Skeletal muscle cell (primary cell): ENCODE measurements at regions not wholly inside any gene's neighbourhood (a gene's known extent, or its start where the extent isn't known, plus 50 kb on each side); places are given as distances from the start of the nearest gene placed in this dataset.

Experiments used
- DNase-seq: peaks from one replicate; pipeline ENCODE4 v3.0.0-alpha.2; 2010; ENCODE audit warnings: low read depth
- H3K4me3 ChIP-seq: 2 replicates; pipeline ENCODE4 v1.5.1; 2011; ENCODE audit warnings: low read depth, mild to moderate bottlenecking, control low read depth, low read length, moderate library complexity

- no peak overlapping the region for H3K4me3 ChIP-seq
- no peak for DNase-seq
Measured at GRCh38 chr9:105171076-105171475, 73.4 kb upstream of the SLC44A1 start.

DNA sequence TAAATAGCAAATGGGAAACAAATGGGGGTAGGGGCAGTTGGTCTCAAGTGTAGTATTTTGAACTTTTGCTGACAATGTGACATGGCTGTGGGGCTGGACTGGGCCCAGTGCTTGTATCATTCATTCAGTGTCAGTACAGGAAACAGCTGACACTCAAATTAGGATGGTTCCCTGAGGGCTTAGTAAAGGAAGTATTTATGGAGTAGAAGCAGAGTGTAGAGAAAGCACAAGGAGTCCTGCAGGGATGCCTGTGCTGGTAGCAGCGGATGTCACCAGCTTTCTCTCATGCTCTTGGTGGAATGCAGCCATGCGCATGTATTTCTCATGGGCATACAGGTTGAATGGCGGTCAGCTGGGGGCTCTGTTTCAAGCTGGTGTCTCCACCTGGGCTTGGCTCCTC is 72.9 kb upstream of the SLC44A1 start:
- H3K4me3 ChIP-seq, result no peak overlapping the region
- DNase-seq, result no peak

DNA sequence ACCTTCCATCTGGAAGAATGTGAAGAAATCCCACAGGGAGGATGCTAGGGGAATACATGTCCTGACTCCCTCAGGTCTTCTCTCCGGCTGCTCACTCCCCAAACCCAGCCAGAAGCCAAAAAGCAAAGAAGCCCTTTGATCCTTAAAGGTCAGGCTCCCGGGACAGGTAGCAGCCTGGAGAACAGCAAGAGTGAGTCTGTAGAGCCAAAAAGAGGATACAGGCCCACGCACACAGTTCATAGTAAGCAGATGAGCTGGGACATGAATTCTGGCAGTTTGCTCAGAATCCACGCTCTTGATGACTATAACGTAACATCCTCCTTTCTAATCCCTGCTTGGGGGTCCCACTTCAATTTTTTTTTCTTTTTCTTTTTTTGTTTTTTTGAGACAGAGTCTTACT is 72.0 kb upstream of the SLC44A1 start:
- no peak for DNase-seq
- no peak overlapping the region for H3K4me3 ChIP-seq

GRCh38 chr9:105173306-105173705 is 71.1 kb upstream of the SLC44A1 start:
- no peak for DNase-seq
- H3K4me3 ChIP-seq, result no peak overlapping the region

- no peak overlapping the region for H3K4me3 ChIP-seq
- no peak for DNase-seq
Measured at GRCh38 chr9:105173826-105174225, 70.6 kb upstream of the SLC44A1 start.

DNA sequence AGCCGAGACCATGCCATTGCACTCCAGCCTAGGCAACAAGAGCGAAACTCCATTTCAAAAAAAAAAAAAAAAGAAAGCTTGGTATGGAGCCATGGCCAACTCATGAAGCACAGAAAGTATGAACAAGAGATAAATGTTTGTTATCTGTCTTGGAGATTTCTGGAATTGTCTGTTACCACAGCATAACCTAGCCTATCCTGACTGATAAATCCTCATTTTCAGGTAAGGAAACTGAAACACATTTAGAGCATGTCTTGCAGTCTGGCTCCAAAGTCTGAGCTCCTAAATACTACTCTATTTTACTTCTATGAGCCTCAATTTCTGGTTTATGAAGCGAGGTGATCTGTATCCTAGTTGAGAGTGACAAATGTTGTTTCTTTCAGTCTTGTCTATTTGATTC is 68.3 kb upstream of the SLC44A1 start:
- no peak overlapping the region for H3K4me3 ChIP-seq
- DNase-seq, result no peak

DNA sequence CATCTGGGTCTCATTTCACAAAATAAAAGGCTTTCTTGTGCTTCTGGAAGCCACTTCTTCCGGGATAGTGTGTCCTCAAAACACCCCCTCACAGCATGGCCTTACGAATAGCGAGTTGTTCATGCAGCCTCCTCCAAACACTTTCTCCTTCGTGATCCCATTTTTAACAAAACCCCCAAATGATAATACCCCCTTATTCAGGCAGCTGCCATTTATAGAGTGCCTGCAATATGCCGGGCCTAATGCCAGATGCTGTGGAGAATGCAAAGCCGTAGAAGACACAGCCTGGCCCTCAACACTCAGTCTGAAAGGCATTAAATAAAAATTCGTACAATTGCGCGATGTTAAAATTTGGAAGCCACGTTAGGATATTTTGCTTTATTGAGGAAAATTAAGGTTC is 66.4 kb upstream of the SLC44A1 start:
- DNase-seq, result no peak

GRCh38 chr9:105187781-105188180 is 56.7 kb upstream of the SLC44A1 start:
- no peak overlapping the region for H3K4me3 ChIP-seq
- peak; percentile 76 for DNase-seq

More for the DNA sequence above, 66.4 kb upstream of the SLC44A1 start:
- H3K4me3 ChIP-seq, result no peak overlapping the region

GRCh38 chr9:105188746-105189145 is 55.7 kb upstream of the SLC44A1 start:
- H3K4me3 ChIP-seq, result no peak overlapping the region
- no peak for DNase-seq

DNA sequence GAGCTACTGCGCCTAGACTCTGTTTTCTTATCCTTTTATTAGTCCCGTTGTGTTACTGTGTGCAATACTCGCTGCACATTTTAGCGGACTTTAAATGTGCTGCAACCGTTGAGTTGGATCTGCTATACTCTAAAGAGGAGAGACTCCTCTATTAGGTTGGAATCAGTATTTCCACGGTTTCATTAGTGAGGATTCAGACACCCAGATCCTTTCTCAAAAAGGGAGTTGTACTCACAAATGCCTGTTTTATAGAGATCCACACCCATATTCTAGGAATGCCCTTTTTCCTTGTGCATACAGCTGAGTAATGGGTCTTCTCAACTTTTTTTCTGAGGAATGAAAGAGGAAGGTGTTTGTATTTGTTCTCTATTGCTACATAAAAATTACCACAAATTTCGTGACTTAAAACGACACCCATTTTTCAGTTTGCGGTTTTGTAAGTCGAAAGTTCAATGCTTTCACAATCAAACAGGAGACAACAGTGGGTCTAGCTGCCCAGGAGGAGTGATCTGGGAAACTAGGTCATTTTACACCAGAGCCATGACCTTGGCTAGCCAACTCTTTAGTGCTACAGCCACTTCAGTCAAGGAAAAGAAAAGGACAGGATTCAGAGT is 52.8 kb upstream of the SLC44A1 start:
- no peak overlapping the region for H3K4me3 ChIP-seq
- DNase-seq, result no peak

DNA sequence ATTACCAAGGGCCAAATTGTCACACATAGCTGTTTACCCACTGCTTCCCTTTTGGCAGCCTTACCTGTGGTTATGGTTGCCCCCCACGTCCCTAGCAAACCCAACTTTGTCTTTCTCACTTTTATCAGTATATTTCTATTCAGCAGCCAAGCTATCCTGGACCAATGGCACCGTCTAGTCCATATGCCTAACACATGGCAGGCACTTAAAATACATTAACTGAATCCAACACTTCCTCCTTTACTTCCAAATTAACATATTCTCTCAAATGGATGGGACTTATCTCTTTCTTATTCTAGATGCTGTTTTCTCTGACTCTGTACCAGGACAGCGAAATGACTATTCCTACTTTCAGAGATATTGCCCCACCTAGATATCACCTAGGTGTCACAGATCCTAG is 50.9 kb upstream of the SLC44A1 start:
- no peak for DNase-seq
- no peak overlapping the region for H3K4me3 ChIP-seq

DNA sequence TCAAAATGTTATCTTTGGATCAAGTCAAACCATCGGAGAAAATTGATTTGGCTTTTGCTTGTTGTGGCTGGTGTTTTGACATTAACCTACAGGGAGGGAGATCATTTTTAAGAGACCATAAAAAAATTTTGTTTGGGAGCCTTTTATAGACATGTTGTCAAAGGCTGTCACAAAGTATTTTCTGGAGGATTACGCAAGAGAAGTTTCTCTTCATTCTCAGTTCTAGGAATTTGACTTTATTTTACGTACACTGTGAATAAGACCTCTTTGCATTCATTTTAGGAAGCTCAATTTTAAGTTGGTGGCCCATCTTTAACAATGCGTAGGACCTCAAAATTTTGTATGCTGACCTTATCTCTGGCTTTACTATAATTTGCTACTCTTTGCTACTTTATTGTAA is 50.2 kb upstream of the SLC44A1 start:
- no peak overlapping the region for H3K4me3 ChIP-seq
- no peak for DNase-seq
